Endothelial cell of umbilical vein (primary cell): ENCODE measurements at regions not wholly inside any gene's neighbourhood (a gene's known extent, or its start where the extent isn't known, plus 50 kb on each side); places are given as distances from the start of the nearest gene placed in this dataset.

ENCODE experiments used
- BruUV-seq: library from RNA; stranded (reverse); fragments of 400-500 nt; replicated peaks from 2 replicates; lab custom pipeline; 2021; lab: Mats Ljungman, UMichigan
- CTCF ChIA-PET: fragments of 300-600, 350-600 bp; sonication (Branson Sonifier 250); formaldehyde crosslinking; loops from one replicate; lab custom pipeline; 2021; ENCODE audit warnings: antibody characterized with exemption, inconsistent platforms; lab: Charles Lee
- POLR2A ChIA-PET: fragments of 300-600, 350-600 bp; sonication (Branson Sonifier 250); formaldehyde crosslinking; loops from one replicate; lab custom pipeline; 2021; ENCODE audit warnings: antibody characterized with exemption, inconsistent platforms; lab: Charles Lee
- DNase-seq: peaks from one replicate; pipeline ENCODE4 v3.0.0-alpha.2; 2011; ENCODE audit warnings: low read depth, low spot score
- FAIRE-seq: peaks from 2 replicates; lab custom pipeline; 2011; peaks lifted over from hg19 to GRCh38; lab: Jason Lieb, UNC
- H2AFZ ChIP-seq: 2 replicates; pipeline ENCODE4 v1.6.0; 2012; ENCODE audit warnings: low read depth, low read length, control low read depth, inconsistent platforms
- H3K27ac ChIP-seq: 2 replicates; pipeline ENCODE4 v1.5.1; 2011; ENCODE audit warnings: low read depth, mild to moderate bottlenecking, control low read depth, low read length, moderate library complexity; ENCODE audit not compliant: insufficient read depth
- H3K27me3 ChIP-seq, 2 experiments: 2 replicates each; pipeline versions ENCODE4 v1.6.0 to v1.6.1; 2011; ENCODE audit warnings: low read length in 2 of 2, mixed read lengths in 1 of 2; ENCODE audit not compliant: control insufficient read depth in 2 of 2, insufficient read depth in 2 of 2
- H3K36me3 ChIP-seq, 2 experiments: 2 replicates in 1 of 2; 3 replicates in 1 of 2; pipeline ENCODE4 v1.5.1; 2011; ENCODE audit warnings: low read length in 2 of 2, mild to moderate bottlenecking in 1 of 2, moderate library complexity in 1 of 2; ENCODE audit not compliant: control insufficient read depth in 2 of 2, insufficient read depth in 2 of 2; ENCODE audit errors: extremely low read depth in 1 of 2
- H3K4me1 ChIP-seq: 3 replicates; pipeline ENCODE4 v1.5.1; 2011; ENCODE audit warnings: mild to moderate bottlenecking, low read length; ENCODE audit not compliant: control insufficient read depth, insufficient read depth; ENCODE audit errors: extremely low read depth
- H3K4me2 ChIP-seq: 2 replicates; pipeline ENCODE4 v1.6.1; 2011; ENCODE audit warnings: low read length, control low read depth, mixed read lengths; ENCODE audit not compliant: insufficient read depth
- H3K4me3 ChIP-seq, 3 experiments: fragments of 200-600 bp in 1 of 3; sonication (generic), shearing (Covaris generic) in 1 of 3; replicated peaks in 1 of 3; 2 replicates each; pipeline ENCODE4 v1.5.1; 2011 to 2016; ENCODE audit warnings: control low read depth in 3 of 3, low read length in 3 of 3, mild to moderate bottlenecking in 2 of 3, inconsistent platforms in 1 of 3, low read depth in 1 of 3, moderate library complexity in 1 of 3; ENCODE audit not compliant: insufficient read depth in 1 of 3
- H3K79me2 ChIP-seq: 2 replicates; pipeline ENCODE4 v1.6.0; 2012; ENCODE audit warnings: low read length, inconsistent platforms; ENCODE audit not compliant: control insufficient read depth, insufficient read depth
- H3K9ac ChIP-seq: replicated peaks from 2 replicates; pipeline ENCODE3; 2011; ENCODE audit warnings: low read length, control low read depth; ENCODE audit not compliant: insufficient read depth; ENCODE audit errors: extremely low read depth
- H3K9me1 ChIP-seq: replicated peaks from 3 replicates; pipeline ENCODE4 v1.6.0; 2011; ENCODE audit warnings: mild to moderate bottlenecking, low read length; ENCODE audit not compliant: control insufficient read depth, insufficient read depth; ENCODE audit errors: extremely low read depth
- H3K9me3 ChIP-seq: replicated peaks from 2 replicates; pipeline ENCODE4 v1.5.1; 2012; ENCODE audit warnings: low read length, inconsistent platforms; ENCODE audit not compliant: control insufficient read depth, insufficient read depth
- H4K20me1 ChIP-seq: replicated peaks from 2 replicates; pipeline ENCODE3; 2011; ENCODE audit warnings: mild to moderate bottlenecking, low read length; ENCODE audit not compliant: control insufficient read depth, insufficient read depth; ENCODE audit errors: extremely low read depth
- CTCF ChIP-seq, 2 donors: IDR thresholded peaks; 1 replicate in 1 of 2; 2 replicates in 1 of 2; pipeline ENCODE4 v1.5.1; 2011; ENCODE audit warnings: low read length in 2 of 2, mild to moderate bottlenecking in 2 of 2, moderate library complexity in 2 of 2, control low read depth in 1 of 2, inconsistent platforms in 1 of 2, low read depth in 1 of 2; ENCODE audit not compliant: insufficient read depth in 1 of 2; ENCODE audit errors: extremely low read depth in 1 of 2
- EZH2 ChIP-seq: IDR thresholded peaks from 2 replicates; pipeline ENCODE4 v1.6.1; 2012; ENCODE audit warnings: borderline replicate concordance, low read depth, mild to moderate bottlenecking, moderate library complexity, low read length, inconsistent platforms; ENCODE audit not compliant: severe bottlenecking
- FOS ChIP-seq: IDR thresholded peaks from 2 replicates; pipeline ENCODE4 v1.6.1; 2011; ENCODE audit warnings: mild to moderate bottlenecking, low read length, moderate library complexity, borderline replicate concordance; ENCODE audit not compliant: insufficient read depth
- GATA2 ChIP-seq: IDR thresholded peaks from 2 replicates; pipeline ENCODE4 v1.7.0; 2011; ENCODE audit warnings: low read depth, mild to moderate bottlenecking, moderate library complexity, mixed read lengths, low read length; ENCODE audit not compliant: insufficient read length, insufficient read depth
- JUN ChIP-seq: IDR thresholded peaks from 2 replicates; pipeline ENCODE4 v1.6.1; 2011; ENCODE audit warnings: borderline replicate concordance, low read depth; ENCODE audit not compliant: insufficient read length, insufficient read depth
- MAX ChIP-seq: IDR thresholded peaks from 2 replicates; pipeline ENCODE4 v1.6.1; 2011; ENCODE audit not compliant: insufficient read depth, insufficient read length
- MYC ChIP-seq: IDR thresholded peaks from one replicate; pipeline ENCODE4 v1.6.1; 2011; ENCODE audit warnings: mild to moderate bottlenecking, low read depth, low read length
- POLR2A ChIP-seq: IDR thresholded peaks from 2 replicates; pipeline ENCODE4 v1.6.1; 2012; ENCODE audit warnings: low read depth, mild to moderate bottlenecking, control low read depth, low read length
- POLR2AphosphoS5 ChIP-seq: IDR thresholded peaks from 2 replicates; pipeline ENCODE4 v1.6.1; 2012; ENCODE audit warnings: low read depth, mild to moderate bottlenecking, control low read depth, low read length, moderate library complexity; ENCODE audit not compliant: insufficient read depth
- dilution Hi-C: fragments of 300-500 bp; cut with MboI; formaldehyde crosslinking; loops from one replicate; pipeline ENCODE4 v1.15.0; 2019; ENCODE audit warnings: low sequenced_read_pairs; ENCODE audit not compliant: extremely low pct_ligation_motif_present
- intact Hi-C: fragments of 100-400 bp; cut with micrococcal nuclease; formaldehyde crosslinking; loops from one replicate; pipeline ENCODE4 v1.10.0; 2022

GRCh38 chr2:16727256-16727655 is 61.6 kb upstream of the CYRIA start:
- Histone ChIP-seq H3K4me3 (no peak overlapping the region), H4K20me1 (no peaks in the 10 kb centered on the region), H2AFZ (no peak overlapping the region), H3K4me1 (no peaks in the 10 kb centered on the region), H3K27ac (no peak overlapping the region), H3K9me1 (no peaks in the 10 kb centered on the region), H3K9ac (no peak overlapping the region), H3K27me3 (peaks cover 2 to 18% of the 10 kb centered on the region in 2 experiments), H3K79me2 (no peaks in the 10 kb centered on the region), H3K4me2 (no peak overlapping the region), H3K9me3 (no peaks in the 10 kb centered on the region), H3K36me3 (no peaks in the 10 kb centered on the region)
- intact Hi-C loops = loop anchor here (1.0 kb wide), 3 partner anchors 109 to 174 kb away; no protein-coding TSS in a partner anchor
- dilution Hi-C loops = no loop called here
- no peak for FAIRE-seq
- DNase-seq = peak; percentile 56
- BruUV-seq = no TSS peak
- ChIA-PET CTCF (interaction anchor here (0.7 to 2.3 kb wide), 17 partner anchors 9 to 181 kb away, joined by 3 to 30 read pairs (median 4); no protein-coding TSS in a partner anchor), POLR2A (no interaction called here)
- TF ChIP-seq MYC (no peak), POLR2AphosphoS5 (no peak), FOS (no peak), JUN (no peak), POLR2A (no peak), CTCF (IDR thresholded peaks at IDR 0.05; ENCODE audit: extremely low read depth in 1 of 2, insufficient read depth in 1 of 2, low read depth in 1 of 2, low read length in 2 of 2) (peak; percentile 10 to 39)

- H3K9me3 ChIP-seq = no peaks in the 10 kb centered on the region
- no peak overlapping the region for H3K27ac ChIP-seq
- no peak for FAIRE-seq
- H3K36me3 ChIP-seq = no peaks in the 10 kb centered on the region
- no peaks in the 10 kb centered on the region for H3K79me2 ChIP-seq
- intact Hi-C loops (no loop called here), dilution Hi-C loops (no loop called here)
- peaks cover 2 to 17% of the 10 kb centered on the region in 2 experiments for H3K27me3 ChIP-seq
- no peak overlapping the region for H3K4me3 ChIP-seq
- no peaks in the 10 kb centered on the region for H3K4me1 ChIP-seq
- TF ChIP-seq POLR2A (no peak), POLR2AphosphoS5 (no peak), EZH2 (no peak), MAX (no peak), MYC (no peak), CTCF (IDR thresholded peaks at IDR 0.05; ENCODE audit: extremely low read depth in 1 of 2, insufficient read depth in 1 of 2, low read depth in 1 of 2, low read length in 2 of 2) (no peak), GATA2 (no peak)
- DNase-seq = no peak
- H3K9me1 ChIP-seq = no peaks in the 10 kb centered on the region
- H2AFZ ChIP-seq = no peak overlapping the region
- H3K4me2 ChIP-seq = no peak overlapping the region
- ChIA-PET CTCF (interaction anchor here (0.9 to 2.3 kb wide), 11 partner anchors 12 to 173 kb away, joined by 3 to 30 read pairs (median 4); no protein-coding TSS in a partner anchor), POLR2A (no interaction called here)
- H4K20me1 ChIP-seq = no peaks in the 10 kb centered on the region
- BruUV-seq = no TSS peak
- H3K9ac ChIP-seq = no peak overlapping the region
These were observed 60.9 kb upstream of the CYRIA start for GRCh38 chr2:16726577-16726976.
